GM21360 (cell line): ENCODE measurements at regions not wholly inside any gene's neighbourhood (a gene's known extent, or its start where the extent isn't known, plus 50 kb on each side); places are given as distances from the start of the nearest gene placed in this dataset.

ENCODE experiments used
- ATAC-seq: cut with Tn5 transposase; IDR thresholded peaks from one replicate; pipeline ENCODE4 v1.9.1; 2021; ENCODE audit warnings: mild to moderate bottlenecking, moderate library complexity; ENCODE audit not compliant: unreplicated experiment

DNA sequence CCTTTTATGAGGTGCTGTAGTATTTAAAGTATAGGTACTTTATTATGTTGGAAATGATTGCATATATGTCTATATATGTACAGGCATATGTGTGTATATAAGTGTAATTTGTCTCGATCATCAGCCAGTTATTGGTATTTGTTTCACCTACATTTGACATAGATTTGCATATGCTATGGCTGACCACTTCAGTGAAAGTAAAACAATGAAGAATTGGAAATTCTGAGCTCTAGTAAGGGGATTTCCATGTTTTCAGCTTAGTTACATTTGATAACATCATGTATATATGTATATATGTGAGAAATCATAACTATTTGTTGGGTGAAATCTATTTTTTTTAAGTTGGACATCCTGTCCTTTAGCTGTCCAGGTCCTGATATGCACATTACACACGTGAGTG, 1303.9 kb downstream of the EFNB2 start:
- no peak for ATAC-seq

DNA sequence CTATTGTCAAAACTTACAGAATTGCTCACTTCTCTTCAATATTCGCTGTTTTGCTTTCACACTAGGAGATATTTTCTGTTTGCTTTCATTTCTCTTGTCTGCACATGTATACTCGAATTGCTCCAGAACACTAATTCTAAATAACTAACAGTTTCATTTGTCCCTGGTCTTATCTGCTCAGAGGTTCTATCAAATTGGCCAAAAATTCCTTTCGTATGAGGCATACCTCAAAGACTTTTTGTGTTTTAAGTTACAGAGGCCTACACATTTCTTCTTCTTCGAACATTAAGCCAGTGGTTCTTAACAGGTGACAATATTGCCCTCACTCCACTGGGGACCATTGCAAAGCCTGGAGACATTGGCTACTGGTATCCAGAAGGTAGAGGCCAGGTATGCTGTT, 1314.6 kb downstream of the EFNB2 start:
- no peak for ATAC-seq

DNA sequence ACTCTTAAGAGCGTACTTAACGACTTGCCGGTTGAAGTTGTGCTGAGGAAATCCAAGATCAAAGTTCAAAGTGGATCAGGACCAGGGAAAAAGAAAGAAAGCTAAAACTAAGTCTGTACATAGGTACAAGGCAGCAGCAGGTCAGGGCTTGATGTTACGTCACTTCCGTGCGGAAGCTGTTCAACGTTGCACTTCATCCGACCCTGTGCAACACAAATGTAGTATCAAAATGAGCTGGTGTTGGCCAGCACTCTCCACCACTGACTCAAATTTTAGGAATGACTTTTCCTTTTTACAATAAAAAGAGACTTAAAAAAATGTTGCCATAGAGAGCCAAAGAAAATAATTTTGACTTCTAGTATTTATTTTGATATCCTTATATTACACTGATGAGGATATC, 1315.4 kb downstream of the EFNB2 start:
- no peak for ATAC-seq

DNA sequence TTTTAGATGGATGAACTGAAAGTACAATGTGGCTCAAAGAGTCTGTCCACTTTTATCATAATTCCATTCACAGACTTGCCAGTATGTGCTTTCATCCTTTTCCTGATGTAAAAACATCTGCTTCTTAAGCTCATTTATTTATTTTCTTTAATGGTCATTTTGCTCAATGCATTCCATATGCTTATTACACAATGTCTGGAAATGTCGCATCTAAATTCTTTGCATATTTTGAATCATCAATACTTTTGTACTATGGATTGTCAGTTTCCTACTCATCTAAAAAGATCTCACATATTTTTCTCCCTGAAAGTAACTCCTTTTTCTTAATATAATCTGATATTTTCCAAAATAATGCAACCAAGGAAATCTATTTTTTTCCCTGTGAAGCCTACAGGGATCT, 1315.8 kb downstream of the EFNB2 start:
- ATAC-seq: no peak

DNA sequence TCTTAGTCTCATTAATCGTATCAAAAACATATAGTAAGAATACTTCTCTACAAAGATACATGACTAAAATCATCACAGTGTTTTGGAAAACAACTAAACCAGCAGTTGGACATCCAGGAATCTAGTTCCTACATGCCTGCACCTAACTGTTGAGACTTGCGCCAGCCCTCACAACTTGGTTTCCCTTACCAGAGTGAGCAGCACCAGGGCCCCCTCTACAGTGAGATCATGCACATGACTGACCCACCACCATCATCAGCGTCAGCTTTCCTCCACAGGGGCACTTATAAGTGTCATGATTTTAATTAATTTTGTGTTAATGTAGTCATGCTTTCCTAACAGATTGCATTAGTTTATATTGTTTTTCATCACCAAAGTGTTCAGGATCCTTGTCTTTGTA, 1322.0 kb downstream of the EFNB2 start:
- ATAC-seq: no peak

DNA sequence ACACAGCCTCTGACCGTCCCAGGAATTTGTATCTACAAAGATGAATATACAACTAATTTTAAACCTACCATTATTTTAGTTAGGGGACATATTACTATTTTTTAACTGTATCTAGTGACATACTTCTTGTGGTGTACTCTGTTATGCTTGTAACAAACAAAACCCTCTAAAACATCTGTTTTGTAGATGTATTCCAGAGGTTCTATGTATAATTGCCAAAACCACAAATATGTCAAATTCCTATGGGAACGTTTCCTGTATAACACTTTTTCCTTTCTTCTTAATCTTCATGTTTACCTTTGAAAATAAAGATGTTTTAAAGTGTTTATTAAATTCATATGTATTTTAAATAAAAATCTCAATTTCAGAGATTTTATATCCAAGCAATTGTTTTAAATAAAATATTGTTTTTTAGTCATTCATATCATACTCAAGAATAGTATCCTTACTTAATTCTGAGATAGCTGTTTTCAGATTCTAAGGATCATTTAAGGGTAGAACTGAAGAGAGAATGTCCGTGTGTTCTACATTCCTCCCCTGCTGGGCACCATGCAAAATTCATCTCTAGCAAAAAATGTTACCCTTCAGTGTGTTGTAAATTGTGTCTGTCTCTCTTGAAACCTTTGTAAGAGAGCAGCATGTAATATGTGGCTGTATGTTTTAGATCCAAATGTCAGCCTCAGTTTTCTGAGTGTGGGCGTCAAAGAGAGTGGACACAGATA, 1327.7 kb downstream of the EFNB2 start:
- no peak for ATAC-seq

DNA sequence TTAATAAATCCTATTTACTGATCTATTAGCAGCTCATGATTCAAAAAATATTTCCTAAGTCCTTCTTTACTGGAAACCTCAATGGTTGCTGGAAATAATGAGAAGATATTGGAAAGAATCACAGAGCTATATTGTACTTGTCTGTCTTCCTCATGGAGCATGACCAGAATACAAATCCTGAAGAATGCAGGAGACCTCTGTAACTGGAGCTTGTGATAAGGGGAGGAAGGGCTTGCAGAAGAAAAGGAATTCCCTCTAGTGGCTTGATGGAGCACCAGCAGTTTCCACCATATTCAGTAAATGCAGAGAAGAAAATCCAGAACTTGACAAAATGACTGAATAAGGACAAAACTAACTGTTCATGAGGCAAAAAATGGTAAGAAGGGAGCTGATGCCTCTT, 1333.1 kb downstream of the EFNB2 start:
- ATAC-seq: peak; percentile 72

DNA sequence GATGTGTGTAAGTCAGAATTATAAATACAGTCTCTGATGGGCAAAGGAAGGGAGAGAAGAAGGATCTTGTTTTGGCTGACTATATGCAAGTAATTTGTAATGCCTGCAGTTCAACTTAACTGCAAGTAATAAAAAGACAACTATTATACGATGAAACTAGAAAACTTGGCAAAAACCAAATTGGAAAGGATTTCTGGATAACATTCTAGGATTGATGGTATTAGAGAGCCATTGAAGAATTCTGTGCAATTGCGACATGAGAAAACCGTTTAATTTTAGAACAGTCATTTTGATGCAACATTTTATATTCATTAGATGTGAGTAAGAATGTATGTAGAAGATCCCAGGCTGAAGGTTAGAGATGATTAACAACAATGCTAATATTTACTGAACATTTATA, 1334.1 kb downstream of the EFNB2 start:
- no peak for ATAC-seq

DNA sequence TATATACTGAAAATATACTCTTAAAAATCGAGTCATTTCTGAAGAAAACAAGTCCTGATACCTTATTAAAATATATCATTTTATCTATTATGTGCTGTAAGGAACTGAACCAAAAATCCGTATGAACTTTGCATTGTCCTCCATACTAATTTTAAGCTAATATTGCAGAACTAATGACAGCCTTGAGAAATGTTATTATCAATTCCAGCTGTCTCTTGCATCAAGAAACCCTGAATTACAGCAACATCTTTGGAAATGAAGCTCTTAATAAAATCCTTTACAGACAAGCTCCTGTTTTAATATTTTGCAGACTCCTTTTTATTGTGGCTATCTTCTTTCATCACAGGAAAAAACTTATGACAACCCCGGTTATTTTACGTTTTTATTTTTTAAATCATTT, 1335.3 kb downstream of the EFNB2 start:
- ATAC-seq: no peak

DNA sequence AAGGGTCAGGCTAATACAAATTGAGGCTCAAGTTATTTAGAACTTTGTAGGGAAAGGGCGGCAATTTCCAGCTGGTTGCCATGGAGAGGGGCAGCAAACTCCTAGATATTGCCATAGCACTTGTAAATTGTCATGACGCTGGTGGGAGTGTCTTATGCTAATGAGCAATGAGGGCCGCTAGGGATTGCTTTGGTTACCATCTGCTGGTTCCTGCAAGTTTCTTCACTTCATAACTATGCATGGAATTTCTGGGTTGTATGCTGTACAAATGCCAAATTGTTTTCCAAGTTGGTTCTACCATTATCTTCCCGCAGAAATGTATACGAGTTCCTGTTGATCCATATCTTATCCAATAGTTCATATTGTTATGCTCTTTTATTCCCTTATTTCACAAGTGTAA, 1339.4 kb downstream of the EFNB2 start:
- no peak for ATAC-seq

DNA sequence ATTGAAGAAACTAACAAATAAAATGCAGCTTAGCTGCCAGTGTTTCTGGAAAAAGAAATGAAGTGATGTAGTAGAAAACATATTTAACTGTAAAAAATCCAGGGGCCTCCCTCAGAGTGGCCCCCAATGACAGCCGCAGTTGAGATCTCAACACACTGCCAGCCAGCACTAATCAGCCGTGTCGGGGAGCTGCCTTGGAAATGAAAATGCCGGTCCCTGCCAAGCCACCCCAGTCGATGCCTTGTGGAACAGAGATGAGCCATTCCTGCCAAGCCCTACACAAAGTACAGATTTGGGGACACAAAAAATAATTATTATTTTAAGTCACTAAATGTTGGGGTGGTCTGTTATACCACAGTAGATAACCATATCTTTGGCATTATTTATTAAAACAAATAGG, 1342.4 kb downstream of the EFNB2 start:
- no peak for ATAC-seq

DNA sequence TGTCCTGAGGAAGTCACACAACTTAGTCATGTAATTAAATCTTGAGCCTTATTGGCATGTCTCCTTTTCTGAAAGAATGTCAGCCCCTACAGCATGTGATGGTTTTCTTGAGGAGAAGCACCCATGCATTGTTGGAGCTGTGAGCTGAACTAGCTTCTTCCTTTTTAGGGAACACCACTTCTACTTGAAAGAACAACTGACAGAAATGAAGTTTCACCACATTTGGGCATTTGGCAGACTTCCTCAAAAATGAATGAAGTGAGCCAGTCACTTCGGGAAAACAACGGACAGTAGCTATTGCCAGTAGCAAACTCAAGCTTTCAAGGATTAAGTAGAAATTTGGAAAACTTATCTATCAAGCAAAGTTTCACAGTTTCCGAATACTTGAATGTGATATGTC, 1351.3 kb downstream of the EFNB2 start:
- ATAC-seq: no peak

DNA sequence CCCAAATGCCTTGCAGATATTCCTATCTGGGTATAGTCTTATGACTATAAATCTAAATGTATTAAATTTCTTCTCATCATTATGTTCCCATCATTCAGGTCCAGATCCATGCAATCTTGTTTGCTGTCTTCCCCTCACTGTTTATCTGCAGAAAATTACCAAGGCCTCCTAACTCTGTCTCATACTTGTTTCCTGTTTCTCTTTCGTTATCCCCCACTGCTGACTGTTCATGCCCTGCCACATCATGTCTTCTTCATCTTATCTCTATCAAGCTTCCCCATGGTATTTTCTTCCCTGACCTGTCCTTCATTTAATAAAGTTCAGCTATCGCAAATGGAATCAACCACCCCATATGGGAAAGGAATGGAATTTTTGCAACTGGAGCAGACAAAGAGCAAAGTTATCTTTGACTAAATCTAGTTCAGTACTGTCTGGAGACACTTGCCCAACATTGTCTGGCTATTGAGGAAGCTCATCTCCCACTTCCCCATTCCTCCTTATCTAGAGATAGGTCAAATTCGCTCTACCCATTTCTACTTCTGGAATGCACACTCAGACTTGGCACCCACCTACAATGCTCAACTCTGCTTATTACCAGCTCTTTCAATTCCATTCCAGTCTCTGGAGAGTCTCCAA, 1358.1 kb downstream of the EFNB2 start:
- peak; percentile 72 for ATAC-seq

DNA sequence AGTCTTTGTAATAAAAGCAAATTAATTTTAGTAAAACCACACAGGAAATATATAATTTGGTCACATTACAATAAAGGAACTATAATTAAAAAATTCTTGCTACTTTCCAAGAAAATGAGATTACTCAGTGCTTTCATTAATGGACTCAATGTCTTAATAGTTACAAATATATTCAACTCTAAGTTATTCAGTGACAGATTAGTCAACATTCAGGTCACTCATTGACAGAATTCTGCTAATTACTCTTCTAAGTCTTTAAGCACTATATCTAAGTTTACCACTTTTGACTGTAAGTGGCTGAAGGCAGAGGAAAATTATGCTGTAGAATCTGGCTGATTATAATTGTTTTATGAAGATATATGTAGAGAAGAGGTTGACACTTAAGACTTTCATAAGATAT, 1365.0 kb downstream of the EFNB2 start:
- no peak for ATAC-seq

DNA sequence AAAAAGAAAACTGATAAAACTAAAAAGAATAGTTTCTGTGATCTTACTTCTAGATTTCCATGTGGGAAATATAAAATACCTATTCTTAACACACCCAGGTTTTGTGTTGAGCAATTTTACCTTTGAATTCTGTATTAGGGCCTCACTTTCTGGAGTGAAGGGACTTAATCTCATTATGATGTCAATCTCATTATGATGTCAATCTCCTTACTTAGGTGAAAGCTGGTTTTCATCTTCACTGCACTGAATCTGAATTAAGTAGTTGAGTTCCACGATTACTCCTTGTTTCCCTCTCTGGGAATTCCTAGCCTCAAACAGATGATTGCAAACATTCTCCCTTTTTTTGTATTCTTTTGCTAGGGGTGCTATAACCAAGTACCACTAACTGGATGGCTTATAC, 1367.2 kb downstream of the EFNB2 start:
- ATAC-seq: no peak

DNA sequence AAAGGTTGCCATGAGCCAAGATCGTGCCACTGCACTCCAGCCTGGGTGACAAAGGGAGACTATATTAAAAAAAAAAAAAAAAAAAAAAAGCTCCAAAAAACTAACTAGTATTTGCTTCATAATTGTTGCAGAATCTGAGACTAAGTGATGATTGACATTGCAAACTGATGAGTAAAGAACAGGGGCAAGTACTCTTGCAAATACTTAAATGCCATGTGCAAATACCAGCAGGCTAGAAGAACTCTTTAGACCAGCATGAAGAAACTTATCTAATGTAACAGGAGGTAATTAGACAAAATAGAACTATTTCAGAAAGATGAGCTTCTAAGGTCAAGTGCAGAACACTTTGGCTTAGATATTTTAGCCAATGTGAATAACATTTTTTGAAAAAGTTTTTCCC, 1368.1 kb downstream of the EFNB2 start:
- no peak for ATAC-seq

DNA sequence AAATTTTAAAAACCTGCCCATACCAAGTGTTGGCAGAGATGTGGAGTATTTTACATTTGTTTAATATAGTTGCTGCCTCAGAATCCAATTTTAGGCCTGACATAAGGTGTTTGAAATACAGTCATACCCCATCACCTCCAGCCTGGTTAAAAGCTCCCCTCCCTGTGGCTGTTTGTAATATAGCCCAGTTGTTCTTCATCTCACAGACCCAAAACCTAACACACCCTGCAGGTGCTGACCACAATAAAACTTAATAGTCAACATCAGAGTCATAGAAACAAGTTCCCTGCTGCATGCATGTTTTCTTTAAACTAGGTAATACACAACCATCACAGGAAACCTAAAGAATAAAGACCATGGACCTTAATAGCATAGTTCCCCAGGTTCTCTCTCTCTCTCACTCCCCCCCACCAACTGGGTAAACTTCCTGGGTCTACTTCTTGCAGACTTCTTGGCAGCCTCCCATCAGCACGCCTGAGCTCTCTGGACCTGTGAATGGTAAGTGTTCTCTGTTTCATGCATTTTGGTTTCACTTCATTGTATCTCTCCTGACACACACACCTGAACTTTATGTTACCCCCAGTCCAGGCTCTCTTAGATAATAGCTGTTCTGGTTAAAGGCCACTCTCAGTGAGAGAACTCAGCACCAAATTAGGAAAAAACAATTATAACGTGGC, 1369.9 kb downstream of the EFNB2 start:
- peak; percentile 97 for ATAC-seq

DNA sequence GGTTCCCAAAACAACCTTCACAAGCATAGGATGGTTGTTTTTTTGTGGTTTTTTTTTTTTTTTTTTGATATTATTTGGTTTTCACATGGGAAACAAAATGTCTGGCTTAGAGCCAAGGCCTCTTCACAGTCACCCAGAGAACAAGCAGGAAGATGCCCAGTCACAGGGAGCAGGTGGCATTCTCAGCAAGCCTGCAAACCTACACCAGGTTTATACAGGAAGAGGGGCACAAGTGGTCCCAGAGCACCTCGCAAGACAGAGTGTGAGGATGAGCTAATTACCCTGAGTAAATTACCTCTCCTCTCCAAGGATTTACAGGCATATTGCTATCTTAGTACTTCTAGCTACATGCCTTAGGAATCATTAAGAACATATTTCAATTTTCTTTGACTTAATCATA, 1375.6 kb downstream of the EFNB2 start:
- ATAC-seq: no peak

DNA sequence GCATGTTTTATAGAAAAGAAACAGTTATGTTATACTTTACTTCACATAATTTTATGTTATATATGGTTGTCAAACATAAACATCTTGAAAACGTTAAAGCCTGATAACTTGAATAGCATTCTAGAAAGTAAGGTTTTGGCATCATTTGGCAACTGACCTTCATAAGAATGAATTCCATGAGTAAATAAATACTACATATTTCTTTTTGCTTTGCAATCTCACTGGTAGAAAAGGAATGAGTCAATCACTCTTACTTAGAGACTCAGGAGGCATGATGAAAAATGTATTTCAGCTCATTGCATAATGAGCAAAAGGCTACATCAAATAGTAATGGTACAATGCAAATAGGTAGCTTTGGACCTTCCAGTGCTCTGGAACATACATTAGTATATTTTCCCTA, 1381.9 kb downstream of the EFNB2 start:
- no peak for ATAC-seq

DNA sequence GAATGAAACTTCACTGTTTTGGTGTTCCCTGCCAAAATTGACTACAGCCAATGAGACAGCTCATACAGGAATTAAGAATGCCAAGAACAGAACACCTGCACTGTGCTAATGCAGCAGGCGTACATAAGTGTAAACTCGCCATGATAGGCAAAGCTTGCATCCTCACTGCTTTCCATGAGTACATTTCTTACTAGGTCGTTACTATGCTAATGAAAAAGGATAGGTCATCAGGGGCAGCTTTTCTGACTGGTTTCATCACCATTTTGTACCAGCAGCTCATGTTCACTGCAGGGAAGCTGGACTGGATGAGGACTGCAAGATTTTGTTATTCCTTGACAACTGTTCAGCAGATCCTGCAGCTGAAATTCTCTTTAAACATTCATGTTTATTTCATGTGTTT, 1383.8 kb downstream of the EFNB2 start:
- ATAC-seq: no peak

DNA sequence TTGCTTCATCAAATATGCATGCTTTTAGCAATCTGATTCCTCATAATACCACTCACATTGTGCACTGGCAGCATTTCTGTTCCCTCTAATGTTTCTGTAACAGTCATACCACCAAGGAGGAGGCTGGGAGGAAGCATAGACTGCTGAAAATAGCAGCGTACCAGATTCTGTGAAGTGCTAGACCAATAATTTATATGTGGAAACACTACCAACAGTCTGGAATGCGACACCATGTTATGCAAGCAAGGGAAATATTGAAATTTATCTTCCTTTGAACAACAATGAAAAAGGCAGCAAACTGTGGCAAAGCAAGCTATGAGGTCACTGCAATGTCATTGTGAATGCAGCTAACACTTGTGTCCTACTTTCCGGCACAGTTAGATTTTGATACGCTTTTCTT, 1388.0 kb downstream of the EFNB2 start:
- no peak for ATAC-seq

DNA sequence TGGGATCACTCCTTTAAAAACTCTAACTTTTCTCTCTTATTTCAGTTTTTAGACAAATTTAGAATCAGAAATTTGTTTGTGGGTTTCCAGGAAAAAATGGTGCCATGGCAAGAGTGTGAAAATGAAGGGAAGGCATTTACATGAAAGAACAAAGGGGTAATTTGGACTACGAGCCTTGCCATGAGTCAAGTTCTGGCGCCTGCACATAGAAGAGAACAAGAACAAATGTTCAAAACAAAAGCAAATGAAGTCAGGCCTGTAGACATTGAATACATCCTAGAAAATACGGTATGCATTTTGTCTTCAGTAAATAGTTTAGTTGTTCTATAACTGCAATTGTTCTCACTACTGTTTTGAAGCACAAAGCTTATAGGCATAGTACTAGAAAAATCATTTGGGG, 1390.5 kb downstream of the EFNB2 start:
- no peak for ATAC-seq
